SK-N-MC (cell line): ENCODE measurements at regions not wholly inside any gene's neighbourhood (a gene's known extent, or its start where the extent isn't known, plus 50 kb on each side); places are given as distances from the start of the nearest gene placed in this dataset.
A peak's percentile ranks its signal among the peaks of the same experiment; 100 is the strongest.

ENCODE experiments used
- DNase-seq: peaks from one replicate; pipeline ENCODE4 v3.0.0-alpha.2; 2011; ENCODE audit warnings: low read depth, low spot score
- H3K27ac ChIP-seq: fragments of 200-600 bp; sonication (generic); 2 replicates; pipeline ENCODE4 v1.5.1; 2016; ENCODE audit warnings: mixed run types
- H3K36me3 ChIP-seq: fragments of 200-600 bp; sonication (generic); 2 replicates; pipeline ENCODE4 v1.6.1; 2017; ENCODE audit warnings: antibody characterized with exemption, low read length, mixed read lengths; ENCODE audit not compliant: insufficient read depth
- H3K4me3 ChIP-seq: fragments of 200-600 bp; sonication (generic); 2 replicates; pipeline ENCODE4 v1.5.1; 2016
- H3K9ac ChIP-seq: fragments of 200-600 bp; sonication (generic); 2 replicates; pipeline ENCODE4 v1.8.0; 2017; ENCODE audit warnings: mixed run types, mixed read lengths; ENCODE audit not compliant: insufficient read length
- H3K9me3 ChIP-seq: fragments of 200-600 bp; sonication (generic); 2 replicates; pipeline ENCODE4 v1.6.1; 2017; ENCODE audit warnings: low read depth, mild to moderate bottlenecking, antibody characterized with exemption, low read length, moderate library complexity, mixed read lengths
- EZH2 ChIP-seq: fragments of 200-600 bp; sonication (generic); IDR thresholded peaks from one replicate; pipeline ENCODE4 v1.6.1; 2017; ENCODE audit warnings: antibody characterized with exemption
- FOXP2 ChIP-seq: optimal IDR thresholded peaks from 2 replicates; pipeline ENCODE3; 2011; ENCODE audit warnings: mild to moderate bottlenecking, moderate library complexity; ENCODE audit not compliant: insufficient read depth; ENCODE audit errors: extremely low read length, control extremely low read depth
- POLR2AphosphoS5 ChIP-seq: IDR thresholded peaks from 2 replicates; pipeline ENCODE4 v1.6.1; 2012; ENCODE audit warnings: mild to moderate bottlenecking, low read depth, low read length, borderline replicate concordance

DNA sequence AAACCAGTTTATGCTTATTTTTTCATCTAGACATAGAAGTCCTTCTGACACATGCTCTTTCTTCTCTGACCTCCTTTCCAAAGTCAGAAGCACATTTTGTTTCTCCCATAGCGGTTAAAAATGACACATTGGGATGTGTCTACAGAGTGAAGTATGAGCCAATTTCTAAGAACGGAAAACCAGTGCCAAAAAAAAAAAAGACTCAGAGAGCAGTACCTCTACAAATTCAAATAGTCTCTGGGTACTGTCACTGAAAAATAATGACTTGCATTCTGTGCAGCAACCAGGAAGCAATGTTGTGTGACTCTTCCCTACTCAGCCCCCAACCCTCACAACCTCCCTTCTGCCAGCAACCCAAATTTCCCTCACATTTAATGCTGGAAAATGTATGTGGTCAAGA, 145.5 kb upstream of the PMFBP1 start:
- DNase-seq: no peak

DNA sequence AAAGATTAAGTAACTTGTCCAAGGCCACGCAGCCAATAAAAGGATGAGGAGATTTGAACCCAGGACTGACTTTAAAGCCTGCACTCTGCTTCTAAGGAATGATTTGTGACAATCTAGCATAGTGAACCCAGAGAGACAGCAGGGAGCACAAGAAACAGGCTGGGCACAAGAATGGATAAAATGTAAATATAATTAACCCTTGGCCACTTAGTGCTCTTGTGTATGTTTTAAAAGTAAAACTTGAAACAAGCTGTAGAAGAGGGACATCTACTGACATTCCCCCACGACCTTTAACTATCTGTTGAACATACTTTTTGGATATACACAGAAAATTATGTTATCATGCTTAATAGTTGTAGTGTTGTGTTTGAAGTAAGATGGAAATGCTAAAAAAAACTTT, 141.9 kb upstream of the PMFBP1 start:
- Histone ChIP-seq H3K9me3 (no peaks in the 10 kb centered on the region), H3K36me3 (no peaks in the 10 kb centered on the region), H3K9ac (no peak overlapping the region), H3K27ac (no peak overlapping the region), H3K4me3 (no peak overlapping the region)
- TF ChIP-seq POLR2AphosphoS5 (no peak), EZH2 (no peak), FOXP2 (no peak)
- DNase-seq: no peak

More for the DNA sequence above, 145.5 kb upstream of the PMFBP1 start:
- TF ChIP-seq FOXP2 (no peak), POLR2AphosphoS5 (no peak), EZH2 (no peak)
- Histone ChIP-seq H3K4me3 (no peak overlapping the region), H3K9ac (no peak overlapping the region), H3K36me3 (no peaks in the 10 kb centered on the region), H3K9me3 (no peaks in the 10 kb centered on the region), H3K27ac (no peak overlapping the region)

DNA sequence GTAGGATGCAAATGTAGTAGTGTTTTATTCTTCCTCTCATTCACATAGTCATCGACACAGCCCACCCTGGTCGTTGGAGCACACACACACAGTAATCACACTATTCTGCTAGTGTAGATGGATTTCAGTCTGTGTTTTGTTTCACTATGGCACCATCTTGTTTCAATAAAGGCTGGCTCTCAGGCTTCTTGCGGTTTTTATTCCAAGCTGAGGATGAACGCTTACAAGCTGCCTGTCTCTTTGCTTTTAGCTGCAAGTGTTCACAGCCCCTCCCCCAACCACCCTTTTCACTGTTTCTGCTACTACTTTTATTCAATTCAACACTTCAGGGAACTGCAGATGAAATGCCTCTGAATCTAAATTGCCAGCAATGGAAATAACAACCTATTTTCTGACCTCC, 140.9 kb upstream of the PMFBP1 start:
- H3K4me3 ChIP-seq: peak overlapping the region; percentile 58
- H3K9me3 ChIP-seq: no peaks in the 10 kb centered on the region
- TF ChIP-seq FOXP2: no peak
- TF ChIP-seq POLR2AphosphoS5: no peak
- TF ChIP-seq EZH2: no peak
- H3K9ac ChIP-seq: no peak overlapping the region
- peak overlapping the region; percentile 64; the same call in 1 of the 2 replicates for H3K27ac ChIP-seq
- no peaks in the 10 kb centered on the region for H3K36me3 ChIP-seq
- peak; percentile 10 for DNase-seq

DNA sequence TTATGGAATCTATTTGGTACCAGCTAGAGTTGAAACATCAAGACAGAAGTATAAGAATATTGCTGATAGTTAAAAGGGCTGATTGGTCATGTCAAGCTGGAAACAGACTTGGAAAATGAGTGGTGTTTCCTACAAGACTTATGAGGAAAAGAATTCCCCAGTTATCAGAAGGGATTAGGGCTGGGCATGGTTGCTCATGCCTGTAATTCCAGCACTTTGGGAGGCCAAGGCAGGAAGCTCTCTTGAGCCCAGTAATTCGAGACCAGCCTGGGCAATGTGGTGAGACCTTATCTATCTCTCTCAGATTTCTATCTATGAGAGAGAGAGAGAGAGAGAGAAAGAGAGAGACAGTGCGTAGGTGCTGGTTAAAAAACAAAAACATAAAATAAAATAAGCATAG, 139.5 kb upstream of the PMFBP1 start:
- Histone ChIP-seq H3K9ac (no peak overlapping the region), H3K36me3 (no peaks in the 10 kb centered on the region), H3K9me3 (no peaks in the 10 kb centered on the region), H3K4me3 (no peak overlapping the region), H3K27ac (no peak overlapping the region)
- no peak for TF ChIP-seq FOXP2
- no peak for TF ChIP-seq EZH2
- TF ChIP-seq POLR2AphosphoS5: no peak
- DNase-seq: no peak

DNA sequence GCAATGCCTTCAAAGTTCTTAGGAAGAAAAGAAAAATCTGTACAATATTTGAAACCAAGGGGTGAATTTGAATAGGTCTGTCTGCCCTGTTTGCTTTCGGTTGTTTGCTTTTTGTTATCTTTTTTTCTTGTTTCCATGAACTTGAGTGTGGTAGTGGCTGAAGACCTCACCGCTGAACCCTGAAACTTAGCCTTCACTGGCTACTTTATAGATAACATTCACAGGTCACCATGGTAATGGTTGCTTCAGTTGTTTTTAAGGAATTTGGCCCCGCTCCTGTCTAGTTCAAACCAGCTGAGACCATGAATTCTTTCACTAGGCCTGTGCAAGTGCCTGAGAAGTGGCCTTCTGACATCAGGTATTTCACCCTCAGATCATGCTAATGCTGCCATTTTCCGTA, 137.0 kb upstream of the PMFBP1 start:
- TF ChIP-seq EZH2 (no peak), POLR2AphosphoS5 (no peak), FOXP2 (no peak)
- Histone ChIP-seq H3K9me3 (no peaks in the 10 kb centered on the region), H3K27ac (no peak overlapping the region), H3K4me3 (no peak overlapping the region), H3K36me3 (no peaks in the 10 kb centered on the region), H3K9ac (no peak overlapping the region)
- no peak for DNase-seq

DNA sequence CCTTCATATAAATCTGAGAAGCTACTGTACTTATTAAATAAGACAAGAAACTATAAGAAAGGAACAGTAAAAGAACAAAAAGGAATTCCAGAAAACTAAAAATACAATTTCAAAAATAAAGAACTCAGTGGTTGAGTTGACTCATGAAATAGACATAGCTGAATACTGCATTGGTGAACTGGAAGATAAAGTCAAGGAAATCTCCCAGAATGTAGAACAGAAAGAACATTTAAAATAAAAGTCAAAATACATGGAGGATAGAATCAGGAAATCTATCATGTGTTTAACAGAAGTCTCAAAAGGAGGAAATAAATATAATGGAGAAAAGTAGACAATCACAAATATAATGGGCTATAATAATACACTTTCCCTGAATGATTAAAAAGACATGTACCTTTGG, 136.4 kb upstream of the PMFBP1 start:
- Histone ChIP-seq H3K9ac (no peak overlapping the region), H3K36me3 (no peaks in the 10 kb centered on the region), H3K9me3 (no peaks in the 10 kb centered on the region), H3K4me3 (no peak overlapping the region), H3K27ac (no peak overlapping the region)
- DNase-seq: no peak
- no peak for TF ChIP-seq FOXP2
- no peak for TF ChIP-seq EZH2
- no peak for TF ChIP-seq POLR2AphosphoS5

DNA sequence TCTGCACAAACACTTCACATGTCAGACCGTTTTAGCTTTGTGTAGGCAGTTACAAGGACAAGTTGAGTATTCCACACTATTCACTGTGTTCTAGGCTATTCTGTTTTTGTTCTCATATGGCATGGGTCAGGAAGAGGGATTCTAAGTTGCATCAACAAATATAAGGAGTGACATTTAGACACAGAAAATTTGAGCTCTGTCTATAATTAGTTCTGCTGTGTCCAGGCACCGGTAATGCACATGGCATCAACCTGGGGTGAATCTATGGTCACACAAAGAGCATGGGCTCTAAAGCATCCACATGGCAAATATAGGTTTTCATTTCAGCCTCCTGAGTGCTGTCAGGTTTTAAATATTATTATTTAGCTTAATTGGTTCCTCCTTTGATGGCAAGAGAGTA, 130.4 kb upstream of the PMFBP1 start:
- TF ChIP-seq FOXP2: no peak
- no peak for TF ChIP-seq POLR2AphosphoS5
- TF ChIP-seq EZH2: no peak
- no peak for DNase-seq
- no peaks in the 10 kb centered on the region for H3K36me3 ChIP-seq
- no peaks in the 10 kb centered on the region for H3K9me3 ChIP-seq
- H3K27ac ChIP-seq: no peak overlapping the region
- no peak overlapping the region for H3K9ac ChIP-seq
- H3K4me3 ChIP-seq: no peak overlapping the region

DNA sequence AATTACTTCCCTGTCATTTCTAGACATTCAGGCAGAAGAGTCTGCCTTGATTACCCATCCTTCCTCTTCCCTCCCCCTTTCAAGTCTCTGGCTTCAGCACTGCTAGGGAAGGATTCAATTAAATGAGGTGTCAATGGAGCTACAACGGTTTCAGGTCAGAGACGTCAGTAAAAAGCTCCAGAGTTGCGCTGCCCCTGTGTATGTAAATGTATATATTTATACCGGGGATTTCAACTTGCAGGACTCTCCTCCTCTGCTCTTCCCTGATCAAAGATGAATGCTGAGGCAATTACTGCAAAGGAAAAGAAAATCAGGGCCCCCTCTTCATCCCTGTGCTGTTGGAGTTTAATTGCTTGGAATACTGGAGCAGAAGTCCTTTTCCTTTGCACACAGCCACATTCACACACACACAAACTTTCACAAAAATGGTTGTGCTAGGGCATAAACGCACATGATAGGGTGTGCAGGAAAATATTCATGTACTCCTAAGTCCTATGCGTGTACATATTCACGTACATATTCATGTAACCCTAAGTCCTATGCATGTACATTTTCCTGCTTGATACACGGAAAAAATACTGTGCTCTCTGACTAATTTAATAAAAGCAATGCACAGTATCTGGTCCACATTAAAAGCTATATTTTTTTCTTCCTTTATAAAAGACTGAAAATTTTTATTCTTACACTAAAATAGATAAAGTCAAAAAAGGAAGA, 129.7 kb upstream of the PMFBP1 start:
- no peaks in the 10 kb centered on the region for H3K36me3 ChIP-seq
- no peaks in the 10 kb centered on the region for H3K9me3 ChIP-seq
- TF ChIP-seq FOXP2 (no peak), POLR2AphosphoS5 (no peak), EZH2 (no peak)
- H3K4me3 ChIP-seq: no peak overlapping the region
- no peak overlapping the region for H3K9ac ChIP-seq
- H3K27ac ChIP-seq: no peak overlapping the region
- no peak for DNase-seq

DNA sequence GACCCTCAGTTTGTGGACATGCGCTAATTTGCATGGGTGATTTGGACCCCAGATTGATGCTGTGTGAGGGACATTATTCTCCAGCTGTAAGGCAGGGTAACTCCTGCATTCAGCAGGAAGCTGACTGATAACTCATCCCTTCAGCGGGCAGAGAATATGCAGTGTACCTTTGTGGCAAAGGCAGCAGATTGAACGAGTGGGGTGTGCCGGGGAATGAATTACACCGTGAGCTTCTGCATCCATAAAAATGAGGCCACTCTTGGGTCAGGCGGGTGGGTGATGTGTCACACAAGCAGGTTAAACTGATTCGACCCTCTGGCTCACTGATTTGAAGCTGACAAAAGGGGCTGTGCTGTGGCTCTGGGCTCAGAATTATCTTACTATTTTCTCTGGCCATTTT, 128.9 kb upstream of the PMFBP1 start:
- DNase-seq: no peak
- Histone ChIP-seq H3K9ac (no peak overlapping the region), H3K27ac (no peak overlapping the region), H3K9me3 (no peaks in the 10 kb centered on the region), H3K36me3 (no peaks in the 10 kb centered on the region), H3K4me3 (no peak overlapping the region)
- no peak for TF ChIP-seq FOXP2
- TF ChIP-seq POLR2AphosphoS5: no peak
- TF ChIP-seq EZH2: no peak
